ENCODE measurements at regions not wholly inside any gene's neighbourhood (a gene's known extent, or its start where the extent isn't known, plus 50 kb on each side); places are given as distances from the start of the nearest gene placed in this dataset.

DNA sequence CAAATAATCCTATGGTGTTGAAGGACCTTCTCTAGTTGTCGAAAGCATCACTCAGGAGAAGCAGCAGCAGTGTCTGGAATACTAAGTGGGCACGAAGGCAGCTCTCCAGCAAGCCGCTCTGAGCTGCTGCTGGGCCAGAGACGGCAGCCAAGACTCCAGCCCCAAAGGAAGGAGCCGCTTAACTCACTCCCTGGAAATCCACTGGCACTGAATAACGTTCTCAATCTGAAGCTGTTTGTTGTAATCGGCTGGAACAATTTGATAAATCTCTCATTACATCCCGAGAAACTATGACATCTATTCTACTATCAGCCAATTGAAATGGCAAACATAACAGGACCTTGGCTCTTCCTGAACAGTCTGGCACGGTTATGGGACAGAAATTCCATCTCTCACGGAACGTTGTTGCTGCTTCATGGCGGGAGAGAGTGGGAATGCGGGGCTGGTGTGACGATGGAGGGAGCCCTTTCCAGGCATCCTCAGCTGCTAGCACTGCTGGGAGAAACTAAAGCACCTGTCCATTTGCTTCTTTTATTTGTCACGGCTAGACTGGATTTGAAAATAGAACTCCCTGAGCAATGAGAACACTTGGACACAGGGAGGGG is 331.5 kb upstream of the RNF32 start:
- TF ChIP-seq, protein P1, sequence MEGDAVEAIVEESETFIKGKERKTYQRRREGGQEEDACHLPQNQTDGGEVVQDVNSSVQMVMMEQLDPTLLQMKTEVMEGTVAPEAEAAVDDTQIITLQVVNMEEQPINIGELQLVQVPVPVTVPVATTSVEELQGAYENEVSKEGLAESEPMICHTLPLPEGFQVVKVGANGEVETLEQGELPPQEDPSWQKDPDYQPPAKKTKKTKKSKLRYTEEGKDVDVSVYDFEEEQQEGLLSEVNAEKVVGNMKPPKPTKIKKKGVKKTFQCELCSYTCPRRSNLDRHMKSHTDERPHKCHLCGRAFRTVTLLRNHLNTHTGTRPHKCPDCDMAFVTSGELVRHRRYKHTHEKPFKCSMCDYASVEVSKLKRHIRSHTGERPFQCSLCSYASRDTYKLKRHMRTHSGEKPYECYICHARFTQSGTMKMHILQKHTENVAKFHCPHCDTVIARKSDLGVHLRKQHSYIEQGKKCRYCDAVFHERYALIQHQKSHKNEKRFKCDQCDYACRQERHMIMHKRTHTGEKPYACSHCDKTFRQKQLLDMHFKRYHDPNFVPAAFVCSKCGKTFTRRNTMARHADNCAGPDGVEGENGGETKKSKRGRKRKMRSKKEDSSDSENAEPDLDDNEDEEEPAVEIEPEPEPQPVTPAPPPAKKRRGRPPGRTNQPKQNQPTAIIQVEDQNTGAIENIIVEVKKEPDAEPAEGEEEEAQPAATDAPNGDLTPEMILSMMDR (IDR thresholded peaks at IDR 0.05; ENCODE audit: poor library complexity), result no peak
- TF ChIP-seq EZH2 (IDR thresholded peaks at IDR 0.05; ENCODE audit: borderline replicate concordance), result no peak
- TF ChIP-seq EZH2phosphoT487 (IDR thresholded peaks at IDR 0.05; ENCODE audit: low read depth, severe bottlenecking, unreplicated experiment), result no peak
- WGBS (ENCODE audit: low lambda C conversion rate, missing lambda C conversion rate), result 90% methylated on average over 15 of the region's 15 CpGs
- H3K4me3 ChIP-seq, result no peak overlapping the region
- H2AFZ ChIP-seq, result no peak overlapping the region
- H3K36me3 ChIP-seq (replicated peaks; ENCODE audit: insufficient read depth, low read depth), result no peaks in the 10 kb centered on the region
- no peaks in the 10 kb centered on the region for H4K20me1 ChIP-seq (ENCODE audit: insufficient read depth, poor library complexity, severe bottlenecking)
- no peaks in the 10 kb centered on the region for H3K9me2 ChIP-seq (replicated peaks; ENCODE audit: insufficient read depth)
- no peak for DNase-seq (ENCODE audit: low spot score)
- no peak overlapping the region for H3K4me2 ChIP-seq
- H3K4me1 ChIP-seq (ENCODE audit: insufficient read depth), result no peaks in the 10 kb centered on the region
- no peak overlapping the region for H3K27ac ChIP-seq
- H3K79me2 ChIP-seq, result no peaks in the 10 kb centered on the region
- H3K9me3 ChIP-seq (ENCODE audit: low read depth), result no peaks in the 10 kb centered on the region
- H3K27me3 ChIP-seq, result no peaks in the 10 kb centered on the region

- Histone ChIP-seq H3K4me3 (no peak overlapping the region), H3K27ac (no peak overlapping the region), H4K20me1 (ENCODE audit: insufficient read depth, poor library complexity, severe bottlenecking) (no peaks in the 10 kb centered on the region), H3K4me2 (no peak overlapping the region), H2AFZ (no peak overlapping the region), H3K9me3 (ENCODE audit: low read depth) (no peaks in the 10 kb centered on the region), H3K27me3 (no peaks in the 10 kb centered on the region), H3K4me1 (ENCODE audit: insufficient read depth) (no peaks in the 10 kb centered on the region), H3K36me3 (replicated peaks; ENCODE audit: insufficient read depth, low read depth) (no peaks in the 10 kb centered on the region), H3K79me2 (no peaks in the 10 kb centered on the region), H3K9me2 (replicated peaks; ENCODE audit: insufficient read depth) (no peaks in the 10 kb centered on the region)
- DNase-seq (ENCODE audit: low spot score), result no peak
- TF ChIP-seq, protein P1 (IDR thresholded peaks at IDR 0.05; ENCODE audit: poor library complexity), result no peak
- TF ChIP-seq EZH2phosphoT487 (IDR thresholded peaks at IDR 0.05; ENCODE audit: low read depth, severe bottlenecking, unreplicated experiment) (no peak), EZH2 (IDR thresholded peaks at IDR 0.05; ENCODE audit: borderline replicate concordance) (no peak)
- WGBS (ENCODE audit: low lambda C conversion rate, missing lambda C conversion rate), result 78% methylated on average over 9 of the region's 9 CpGs
These were observed 333.4 kb upstream of the RNF32 start for GRCh38 chr7:156307193-156307592.

GRCh38 chr7:156305351-156305750 is 335.2 kb upstream of the RNF32 start:
- 91% methylated on average over 10 of the region's 10 CpGs for WGBS (ENCODE audit: low lambda C conversion rate, missing lambda C conversion rate)
- no peaks in the 10 kb centered on the region for H3K9me2 ChIP-seq (replicated peaks; ENCODE audit: insufficient read depth)
- H3K9me3 ChIP-seq (ENCODE audit: low read depth), result no peaks in the 10 kb centered on the region
- no peak overlapping the region for H2AFZ ChIP-seq
- H3K4me3 ChIP-seq, result no peak overlapping the region
- no peaks in the 10 kb centered on the region for H3K4me1 ChIP-seq (ENCODE audit: insufficient read depth)
- H3K79me2 ChIP-seq, result no peaks in the 10 kb centered on the region
- no peak overlapping the region for H3K27ac ChIP-seq
- no peaks in the 10 kb centered on the region for H4K20me1 ChIP-seq (ENCODE audit: insufficient read depth, poor library complexity, severe bottlenecking)
- no peaks in the 10 kb centered on the region for H3K27me3 ChIP-seq
- no peak overlapping the region for H3K4me2 ChIP-seq
- TF ChIP-seq, protein P1 (IDR thresholded peaks at IDR 0.05; ENCODE audit: poor library complexity), result no peak
- TF ChIP-seq EZH2 (IDR thresholded peaks at IDR 0.05; ENCODE audit: borderline replicate concordance), result no peak
- H3K36me3 ChIP-seq (replicated peaks; ENCODE audit: insufficient read depth, low read depth), result no peaks in the 10 kb centered on the region
- no peak for DNase-seq (ENCODE audit: low spot score)

- TF ChIP-seq EZH2 (IDR thresholded peaks at IDR 0.05; ENCODE audit: borderline replicate concordance), result no peak
- no peaks in the 10 kb centered on the region for H3K79me2 ChIP-seq
These were observed 357.8 kb upstream of the RNF32 start for GRCh38 chr7:156282816-156283215.

More at GRCh38 chr7:156282816-156283215, 357.8 kb upstream of the RNF32 start:
- 87% methylated on average over 2 of the region's 2 CpGs for WGBS (ENCODE audit: low lambda C conversion rate, missing lambda C conversion rate)
- Histone ChIP-seq H3K36me3 (replicated peaks; ENCODE audit: insufficient read depth, low read depth) (no peaks in the 10 kb centered on the region), H3K9me2 (replicated peaks; ENCODE audit: insufficient read depth) (no peaks in the 10 kb centered on the region), H3K4me2 (no peak overlapping the region), H3K27me3 (no peaks in the 10 kb centered on the region), H3K4me3 (no peak overlapping the region), H3K9me3 (ENCODE audit: low read depth) (no peaks in the 10 kb centered on the region), H2AFZ (no peak overlapping the region), H3K4me1 (ENCODE audit: insufficient read depth) (no peaks in the 10 kb centered on the region), H4K20me1 (ENCODE audit: insufficient read depth, poor library complexity, severe bottlenecking) (no peaks in the 10 kb centered on the region), H3K27ac (no peak overlapping the region)
- DNase-seq (ENCODE audit: low spot score), result no peak

Measured in hepatocyte (in vitro differentiated cells).